ENCODE measurements at regions not wholly inside any gene's neighbourhood (a gene's known extent, or its start where the extent isn't known, plus 50 kb on each side); places are given as distances from the start of the nearest gene placed in this dataset.

DNA sequence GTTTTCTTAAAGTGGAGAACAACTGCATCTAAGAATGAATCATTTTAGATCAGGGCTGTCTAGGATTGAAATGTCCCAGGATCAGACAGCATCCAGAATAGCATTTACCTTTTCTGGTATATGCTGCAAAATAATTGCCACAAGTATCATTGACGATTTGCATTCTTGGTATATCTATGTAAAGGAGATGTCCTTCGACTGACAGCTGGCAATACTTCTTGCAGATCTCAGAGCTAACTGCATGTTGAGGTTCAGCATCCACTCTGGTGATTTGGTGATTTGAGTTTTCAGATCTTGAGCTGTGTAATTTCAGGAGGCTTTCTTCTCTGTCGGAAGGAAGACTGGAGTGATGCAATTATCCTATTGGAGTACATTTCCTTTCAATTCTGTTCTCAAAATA, 78.1 kb upstream of the CPHXL start:
- TF ChIP-seq, protein P1, sequence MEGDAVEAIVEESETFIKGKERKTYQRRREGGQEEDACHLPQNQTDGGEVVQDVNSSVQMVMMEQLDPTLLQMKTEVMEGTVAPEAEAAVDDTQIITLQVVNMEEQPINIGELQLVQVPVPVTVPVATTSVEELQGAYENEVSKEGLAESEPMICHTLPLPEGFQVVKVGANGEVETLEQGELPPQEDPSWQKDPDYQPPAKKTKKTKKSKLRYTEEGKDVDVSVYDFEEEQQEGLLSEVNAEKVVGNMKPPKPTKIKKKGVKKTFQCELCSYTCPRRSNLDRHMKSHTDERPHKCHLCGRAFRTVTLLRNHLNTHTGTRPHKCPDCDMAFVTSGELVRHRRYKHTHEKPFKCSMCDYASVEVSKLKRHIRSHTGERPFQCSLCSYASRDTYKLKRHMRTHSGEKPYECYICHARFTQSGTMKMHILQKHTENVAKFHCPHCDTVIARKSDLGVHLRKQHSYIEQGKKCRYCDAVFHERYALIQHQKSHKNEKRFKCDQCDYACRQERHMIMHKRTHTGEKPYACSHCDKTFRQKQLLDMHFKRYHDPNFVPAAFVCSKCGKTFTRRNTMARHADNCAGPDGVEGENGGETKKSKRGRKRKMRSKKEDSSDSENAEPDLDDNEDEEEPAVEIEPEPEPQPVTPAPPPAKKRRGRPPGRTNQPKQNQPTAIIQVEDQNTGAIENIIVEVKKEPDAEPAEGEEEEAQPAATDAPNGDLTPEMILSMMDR (IDR thresholded peaks at IDR 0.05), result no peak
- no peak for TF ChIP-seq MAZ (IDR thresholded peaks at IDR 0.05; ENCODE audit: borderline replicate concordance, low read depth, low read length)
- no peak for TF ChIP-seq POLR2A (IDR thresholded peaks at IDR 0.05; ENCODE audit: low read length)
- no peak for TF ChIP-seq CHD2 (IDR thresholded peaks at IDR 0.05; ENCODE audit: low read length, partially characterized antibody)
- TF ChIP-seq SMC3 (IDR thresholded peaks at IDR 0.05), result no peak
- TF ChIP-seq, protein P2, sequence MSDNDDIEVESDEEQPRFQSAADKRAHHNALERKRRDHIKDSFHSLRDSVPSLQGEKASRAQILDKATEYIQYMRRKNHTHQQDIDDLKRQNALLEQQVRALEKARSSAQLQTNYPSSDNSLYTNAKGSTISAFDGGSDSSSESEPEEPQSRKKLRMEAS (IDR thresholded peaks at IDR 0.05), result no peak
- TF ChIP-seq PBX3 (IDR thresholded peaks at IDR 0.05), result no peak
- TF ChIP-seq, protein P3, sequence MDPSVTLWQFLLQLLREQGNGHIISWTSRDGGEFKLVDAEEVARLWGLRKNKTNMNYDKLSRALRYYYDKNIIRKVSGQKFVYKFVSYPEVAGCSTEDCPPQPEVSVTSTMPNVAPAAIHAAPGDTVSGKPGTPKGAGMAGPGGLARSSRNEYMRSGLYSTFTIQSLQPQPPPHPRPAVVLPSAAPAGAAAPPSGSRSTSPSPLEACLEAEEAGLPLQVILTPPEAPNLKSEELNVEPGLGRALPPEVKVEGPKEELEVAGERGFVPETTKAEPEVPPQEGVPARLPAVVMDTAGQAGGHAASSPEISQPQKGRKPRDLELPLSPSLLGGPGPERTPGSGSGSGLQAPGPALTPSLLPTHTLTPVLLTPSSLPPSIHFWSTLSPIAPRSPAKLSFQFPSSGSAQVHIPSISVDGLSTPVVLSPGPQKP (IDR thresholded peaks at IDR 0.05; ENCODE audit: low read depth, low read length), result no peak
- no peak for TF ChIP-seq EP300 (IDR thresholded peaks at IDR 0.05)
- TF ChIP-seq NR3C1 (IDR thresholded peaks at IDR 0.05), result no peak
- TF ChIP-seq ZFP36 (IDR thresholded peaks at IDR 0.05; ENCODE audit: borderline replicate concordance, partially characterized antibody), result no peak
- TF ChIP-seq BHLHE40 (IDR thresholded peaks at IDR 0.05; ENCODE audit: low read depth, low read length), result no peak
- TF ChIP-seq SREBF2 (IDR thresholded peaks at IDR 0.05), result no peak
